HG03196 (cell line): ENCODE measurements at regions not wholly inside any gene's neighbourhood (a gene's known extent, or its start where the extent isn't known, plus 50 kb on each side); places are given as distances from the start of the nearest gene placed in this dataset.

Experiments
- ATAC-seq: cut with Tn5 transposase; IDR thresholded peaks from one replicate; pipeline ENCODE4 v1.9.1; 2021; ENCODE audit not compliant: unreplicated experiment

- no peak for ATAC-seq
These were observed 154.9 kb downstream of the TENT4A start for GRCh38 chr5:6868171-6868570.

GRCh38 chr5:6868575-6869215 is 155.5 kb downstream of the TENT4A start:
- ATAC-seq: no peak

GRCh38 chr5:6869677-6870076 is 156.4 kb downstream of the TENT4A start:
- no peak for ATAC-seq

- ATAC-seq: no peak
These were observed 159.4 kb downstream of the TENT4A start for GRCh38 chr5:6872441-6873160.

GRCh38 chr5:6873359-6873758 is 160.1 kb downstream of the TENT4A start:
- no peak for ATAC-seq

- no peak for ATAC-seq
These were observed 162.1 kb downstream of the TENT4A start for GRCh38 chr5:6875376-6875775.

- ATAC-seq: no peak
These were observed 165.0 kb downstream of the TENT4A start for GRCh38 chr5:6877986-6878828.

GRCh38 chr5:6885581-6885980 is 172.3 kb downstream of the TENT4A start:
- ATAC-seq: no peak

GRCh38 chr5:6886866-6887265 is 173.6 kb downstream of the TENT4A start:
- ATAC-seq: no peak

- ATAC-seq: no peak
These were observed 175.8 kb downstream of the TENT4A start for GRCh38 chr5:6889030-6889429.

- ATAC-seq: no peak
These were observed 186.0 kb downstream of the TENT4A start for GRCh38 chr5:6899221-6899620.

GRCh38 chr5:6900247-6901227 is 187.3 kb downstream of the TENT4A start:
- ATAC-seq: no peak

GRCh38 chr5:6902094-6902493 is 188.9 kb downstream of the TENT4A start:
- no peak for ATAC-seq

- no peak for ATAC-seq
These were observed 189.4 kb downstream of the TENT4A start for GRCh38 chr5:6902597-6902996.

- ATAC-seq: no peak
These were observed 190.7 kb downstream of the TENT4A start for GRCh38 chr5:6903934-6904333.

- ATAC-seq: no peak
These were observed 191.6 kb downstream of the TENT4A start for GRCh38 chr5:6904860-6905259.

- ATAC-seq: no peak
These were observed 192.2 kb downstream of the TENT4A start for GRCh38 chr5:6905423-6905822.

- no peak for ATAC-seq
These were observed 192.7 kb downstream of the TENT4A start for GRCh38 chr5:6905883-6906282.

GRCh38 chr5:6907320-6907918 is 194.2 kb downstream of the TENT4A start:
- no peak for ATAC-seq

- ATAC-seq: no peak
These were observed 196.7 kb downstream of the TENT4A start for GRCh38 chr5:6909901-6910300.
